H1 (cell line): ENCODE measurements at regions not wholly inside any gene's neighbourhood (a gene's known extent, or its start where the extent isn't known, plus 50 kb on each side); places are given as distances from the start of the nearest gene placed in this dataset.

Experiments used
- CTCF ChIA-PET: fragments of 300-600 bp; sonication (Branson Sonifier 250); formaldehyde crosslinking; loops from one replicate; lab custom pipeline; 2021; ENCODE audit not compliant: partially characterized antibody; lab: Charles Lee
- POLR2A ChIA-PET: fragments of 300-600 bp; sonication (Branson Sonifier 250); formaldehyde crosslinking; loops from one replicate; lab custom pipeline; 2021; ENCODE audit warnings: inconsistent platforms; ENCODE audit not compliant: partially characterized antibody; lab: Charles Lee
- DNase-seq, 2 experiments: peaks; one replicate each; pipeline versions ENCODE4 v3.0.0 to v3.0.0-alpha.2; 2010 to 2022; ENCODE audit warnings: low spot score in 2 of 2, low read depth in 1 of 2, mixed read lengths in 1 of 2
- FAIRE-seq: peaks from 2 replicates; lab custom pipeline; 2011; peaks lifted over from hg19 to GRCh38; lab: Jason Lieb, UNC
- H2AFZ ChIP-seq: 2 replicates; pipeline ENCODE4 v1.8.1; 2012; ENCODE audit warnings: low read length, inconsistent platforms
- H2AK5ac ChIP-seq: 2 replicates; pipeline ENCODE4 v1.6.1; 2013; ENCODE audit warnings: low read depth, low read length
- H2BK120ac ChIP-seq: replicated peaks from 2 replicates; pipeline ENCODE3; 2013; ENCODE audit warnings: low read depth, low read length, inconsistent platforms
- H2BK12ac ChIP-seq: 2 replicates; pipeline ENCODE4 v1.6.1; 2013; ENCODE audit warnings: low read depth, low read length
- H2BK15ac ChIP-seq: 2 replicates; pipeline ENCODE4 v1.6.1; 2013; ENCODE audit warnings: low read length
- H2BK20ac ChIP-seq: 2 replicates; pipeline ENCODE4 v1.6.1; 2013; ENCODE audit warnings: low read length
- H2BK5ac ChIP-seq: 2 replicates; pipeline ENCODE4 v1.6.1; 2013; ENCODE audit warnings: low read depth, low read length
- H3K14ac ChIP-seq: 2 replicates; pipeline ENCODE4 v1.6.1; 2013; ENCODE audit warnings: inconsistent platforms; ENCODE audit not compliant: insufficient read length
- H3K18ac ChIP-seq: 2 replicates; pipeline ENCODE4 v1.6.1; 2013; ENCODE audit warnings: low read length; ENCODE audit errors: extremely low read depth
- H3K23ac ChIP-seq: 2 replicates; pipeline ENCODE4 v1.6.1; 2013; ENCODE audit warnings: inconsistent platforms; ENCODE audit not compliant: insufficient read length
- H3K23me2 ChIP-seq: 2 replicates; pipeline ENCODE4 v1.6.1; 2013; ENCODE audit warnings: low read depth, low read length
- H3K27ac ChIP-seq: 2 replicates; pipeline ENCODE4 v1.6.1; 2011; ENCODE audit warnings: low read depth, low read length, inconsistent platforms
- H3K27me3 ChIP-seq, 4 experiments: replicated peaks in 1 of 4; 1 replicate in 1 of 4; 2 replicates in 3 of 4; pipeline versions ENCODE4 v1.6.1 to v1.8.1; 2011 to 2013; ENCODE audit warnings: low read length in 3 of 4, mild to moderate bottlenecking in 3 of 4, inconsistent platforms in 2 of 4, mixed read lengths in 2 of 4, moderate library complexity in 1 of 4; ENCODE audit not compliant: control insufficient read depth in 3 of 4, insufficient read depth in 3 of 4; ENCODE audit errors: extremely low read depth in 1 of 4
- H3K36me3 ChIP-seq, 4 experiments: 2 replicates each; pipeline versions ENCODE4 v1.6.1 to v1.8.1; 2011 to 2013; ENCODE audit warnings: mild to moderate bottlenecking in 4 of 4, low read length in 3 of 4, moderate library complexity in 2 of 4, control low read depth in 1 of 4, inconsistent platforms in 1 of 4; ENCODE audit not compliant: insufficient read depth in 4 of 4, control insufficient read depth in 2 of 4
- H3K4ac ChIP-seq: replicated peaks from 2 replicates; pipeline ENCODE3; 2013; ENCODE audit warnings: low read length, low read depth, mixed read lengths, inconsistent platforms; ENCODE audit not compliant: insufficient read length
- H3K4me1 ChIP-seq, 4 experiments: replicated peaks in 1 of 4; 1 replicate in 1 of 4; 2 replicates in 3 of 4; pipeline versions ENCODE4 v1.6.1 to v1.8.1; 2011 to 2013; ENCODE audit warnings: low read length in 3 of 4, inconsistent platforms in 2 of 4, mixed read lengths in 1 of 4; ENCODE audit not compliant: insufficient read depth in 4 of 4, control insufficient read depth in 3 of 4
- H3K4me2 ChIP-seq, 2 experiments: 2 replicates each; pipeline versions ENCODE4 v1.6.1 to v1.8.1; 2011 to 2013; ENCODE audit warnings: low read depth in 2 of 2, low read length in 2 of 2, control low read depth in 1 of 2, inconsistent platforms in 1 of 2, mild to moderate bottlenecking in 1 of 2; ENCODE audit not compliant: insufficient read depth in 1 of 2
- H3K4me3 ChIP-seq, 4 experiments: fragments of 200-600, 300-600 bp in 1 of 4; sonication (generic), shearing (Covaris generic), sonication (Bioruptor Twin) in 1 of 4; 2 replicates each; pipeline versions ENCODE4 v1.5.1 to v1.8.1; 2011 to 2016; ENCODE audit warnings: low read length in 4 of 4, low read depth in 3 of 4, control low read depth in 2 of 4, inconsistent platforms in 2 of 4, mild to moderate bottlenecking in 2 of 4, mixed read lengths in 1 of 4, moderate library complexity in 1 of 4; ENCODE audit not compliant: insufficient read depth in 2 of 4; ENCODE audit errors: extremely low read depth in 1 of 4
- H3K56ac ChIP-seq: replicated peaks from 2 replicates; pipeline ENCODE3; 2013; ENCODE audit warnings: low read depth, mild to moderate bottlenecking, mixed read lengths, low read length, inconsistent platforms; ENCODE audit not compliant: insufficient read length
- H3K79me1 ChIP-seq: 2 replicates; pipeline ENCODE4 v1.6.1; 2013; ENCODE audit warnings: low read depth, low read length, control low read depth
- H3K79me2 ChIP-seq, 2 experiments: 2 replicates each; pipeline versions ENCODE4 v1.6.1 to v1.8.1; 2012 to 2013; ENCODE audit warnings: low read length in 2 of 2, mild to moderate bottlenecking in 2 of 2, inconsistent platforms in 1 of 2; ENCODE audit not compliant: insufficient read depth in 2 of 2, control insufficient read depth in 1 of 2
- H3K9ac ChIP-seq, 4 experiments: replicated peaks in 1 of 4; 1 replicate in 1 of 4; 2 replicates in 3 of 4; pipeline versions ENCODE4 v1.6.1 to v1.8.1; 2011 to 2013; ENCODE audit warnings: low read depth in 3 of 4, low read length in 3 of 4, control low read depth in 2 of 4, mild to moderate bottlenecking in 2 of 4, moderate library complexity in 2 of 4, inconsistent platforms in 1 of 4; ENCODE audit errors: extremely low read depth in 1 of 4
- H3K9me3 ChIP-seq, 2 experiments: 2 replicates each; pipeline versions ENCODE4 v1.6.1 to v1.8.1; 2012 to 2013; ENCODE audit warnings: mild to moderate bottlenecking in 2 of 2, moderate library complexity in 2 of 2, control low read depth in 1 of 2, inconsistent platforms in 1 of 2, low read depth in 1 of 2, low read length in 1 of 2, mixed read lengths in 1 of 2; ENCODE audit not compliant: insufficient read depth in 2 of 2
- H4K20me1 ChIP-seq, 2 experiments: replicated peaks in 1 of 2; 2 replicates each; pipeline versions ENCODE3 to v1.8.1; 2011 to 2013; ENCODE audit warnings: inconsistent platforms in 2 of 2, low read length in 2 of 2, mild to moderate bottlenecking in 1 of 2; ENCODE audit not compliant: insufficient read depth in 2 of 2, control insufficient read depth in 1 of 2
- H4K5ac ChIP-seq: 2 replicates; pipeline ENCODE4 v1.6.1; 2013; ENCODE audit warnings: low read length, low read depth, mixed read lengths, inconsistent platforms; ENCODE audit not compliant: insufficient read length
- H4K8ac ChIP-seq: 2 replicates; pipeline ENCODE4 v1.8.0; 2013; ENCODE audit warnings: mild to moderate bottlenecking, moderate library complexity, low read length, inconsistent platforms; ENCODE audit not compliant: insufficient read depth; ENCODE audit errors: extremely low read depth
- H4K91ac ChIP-seq: replicated peaks from 2 replicates; pipeline ENCODE3; 2013; ENCODE audit warnings: low read length, mixed read lengths, inconsistent platforms; ENCODE audit not compliant: insufficient read length
- ATF2 ChIP-seq: IDR thresholded peaks from 2 replicates; pipeline ENCODE4 v1.6.1; 2012; ENCODE audit warnings: low read length, inconsistent platforms
- CBX8 ChIP-seq: fragments of 300-800, 300-1000 bp; sonication (generic); IDR thresholded peaks from 2 replicates; pipeline ENCODE4 v1.7.1; 2016; ENCODE audit warnings: low read depth, low read length, borderline replicate concordance
- CHD1 ChIP-seq: IDR thresholded peaks from 2 replicates; pipeline ENCODE4 v1.6.1; 2012; ENCODE audit warnings: low read depth, low read length, improper control_type of control experiment
- CHD2 ChIP-seq: IDR thresholded peaks from 2 replicates; pipeline ENCODE4 v1.6.1; 2012; ENCODE audit warnings: low read length, improper control_type of control experiment
- EZH2 ChIP-seq: fragments of 200-600 bp; sonication (generic); IDR thresholded peaks from 2 replicates; pipeline ENCODE4 v1.7.1; 2012; ENCODE audit warnings: low read depth, mild to moderate bottlenecking, moderate library complexity, low read length, inconsistent platforms; ENCODE audit not compliant: severe bottlenecking
- GABPA ChIP-seq: IDR thresholded peaks from 2 replicates; pipeline ENCODE4 v1.6.1; 2011; ENCODE audit warnings: mild to moderate bottlenecking, low read length, moderate library complexity, borderline replicate concordance; ENCODE audit not compliant: insufficient read depth
- HDAC6 ChIP-seq: IDR thresholded peaks from one replicate; pipeline ENCODE4 v1.7.1; 2012; ENCODE audit warnings: low read depth, mild to moderate bottlenecking, inconsistent platforms, low read length, moderate library complexity
- KDM5A ChIP-seq: fragments of 200-600 bp; IDR thresholded peaks from 2 replicates; pipeline ENCODE4 v1.7.1; 2012; ENCODE audit warnings: mild to moderate bottlenecking, low read length, inconsistent platforms, mixed read lengths
- POU5F1 ChIP-seq: IDR thresholded peaks from 2 replicates; pipeline ENCODE4 v1.6.1; 2011; ENCODE audit warnings: low read depth, mild to moderate bottlenecking, low read length, moderate library complexity
- RAD21 ChIP-seq, 2 experiments: IDR thresholded peaks in 1 of 2; conservative IDR thresholded peaks in 1 of 2; 2 replicates each; pipeline ENCODE4 v1.6.1; 2011; ENCODE audit warnings: low read depth in 2 of 2, low read length in 2 of 2, improper control_type of control experiment in 1 of 2, inconsistent platforms in 1 of 2, mild to moderate bottlenecking in 1 of 2, moderate library complexity in 1 of 2
- RXRA ChIP-seq: IDR thresholded peaks from 2 replicates; pipeline ENCODE4 v1.6.1; 2011; ENCODE audit warnings: low read depth, mild to moderate bottlenecking, low read length, moderate library complexity; ENCODE audit not compliant: insufficient read depth
- SIRT6 ChIP-seq: IDR thresholded peaks from one replicate; pipeline ENCODE4 v1.7.1; 2012; ENCODE audit warnings: low read length, inconsistent platforms
- SP2 ChIP-seq: IDR thresholded peaks from 2 replicates; pipeline ENCODE4 v1.6.1; 2012; ENCODE audit warnings: mild to moderate bottlenecking, low read length, inconsistent platforms

GRCh38 chr9:100939636-100940035 is 88.9 kb upstream of the PLPPR1 start:
- H2BK5ac ChIP-seq = no peak overlapping the region
- no peaks in the 10 kb centered on the region for H3K36me3 ChIP-seq
- POLR2A ChIA-PET = no interaction called here

More at GRCh38 chr9:100939636-100940035, 88.9 kb upstream of the PLPPR1 start:
- Histone ChIP-seq H3K9me3 (no peaks in the 10 kb centered on the region), H3K79me1 (no peaks in the 10 kb centered on the region), H3K23me2 (no peaks in the 10 kb centered on the region), H3K4me1 (no peaks in the 10 kb centered on the region), H3K4ac (no peak overlapping the region), H3K14ac (no peak overlapping the region), H2BK120ac (no peak overlapping the region), H3K4me3 (no peak overlapping the region), H2AFZ (no peak overlapping the region), H2BK15ac (no peak overlapping the region), H2BK12ac (no peak overlapping the region), H3K27ac (no peak overlapping the region), H3K23ac (no peak overlapping the region), H3K9ac (no peak overlapping the region), H2BK20ac (no peak overlapping the region), H4K91ac (no peak overlapping the region), H3K4me2 (no peak overlapping the region), H3K79me2 (no peaks in the 10 kb centered on the region), H2AK5ac (no peak overlapping the region), H4K8ac (no peak overlapping the region), H3K18ac (no peak overlapping the region), H4K20me1 (no peaks in the 10 kb centered on the region), H3K27me3 (no peaks in the 10 kb centered on the region), H3K56ac (no peak overlapping the region), H4K5ac (no peak overlapping the region)
- TF ChIP-seq HDAC6 (no peak), CHD2 (no peak), SIRT6 (no peak), EZH2 (no peak), SP2 (no peak), CHD1 (no peak), CBX8 (no peak), RXRA (no peak), KDM5A (no peak), ATF2 (no peak), RAD21 (IDR thresholded peaks at IDR 0.05 in 1 of 2, conservative IDR thresholded peaks at IDR 0.05 in 1 of 2; ENCODE audit: low read depth in 2 of 2, low read length in 2 of 2) (no peak), GABPA (no peak), POU5F1 (no peak)
- no peak for FAIRE-seq
- no peak for DNase-seq
- CTCF ChIA-PET = no interaction called here
